Left renal pelvis (tissue), 4 donors: ENCODE measurements at regions not wholly inside any gene's neighbourhood (a gene's known extent, or its start where the extent isn't known, plus 50 kb on each side); places are given as distances from the start of the nearest gene placed in this dataset.
A peak's percentile ranks its signal among the peaks of the same experiment; 100 is the strongest.

Experiments
- DNase-seq, 4 donors: peaks; one replicate each; pipeline ENCODE4 v3.0.0-alpha.2; 2013; ENCODE audit warnings: low read depth in 4 of 4, low spot score in 3 of 4

DNA sequence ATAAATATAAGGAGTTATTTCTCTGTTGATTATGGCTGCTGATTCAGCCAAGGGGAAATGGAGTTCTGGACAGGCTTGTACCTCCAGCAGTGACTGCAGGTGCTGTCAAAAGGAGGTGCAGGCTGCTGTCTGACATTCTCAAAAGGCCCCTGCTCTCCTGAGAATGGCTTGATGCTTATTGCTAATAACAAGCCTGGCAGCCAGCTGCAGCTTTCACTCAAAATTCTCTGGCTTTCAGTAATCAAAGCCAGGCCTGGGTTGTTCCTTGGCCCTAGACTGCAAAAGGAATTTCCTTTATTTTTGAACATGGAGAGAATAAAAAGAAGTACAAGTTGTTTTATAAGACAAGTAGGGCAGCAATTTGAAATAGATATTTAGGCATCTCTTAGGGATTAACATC lies 575.9 kb downstream of the MID1IP1 start:
- no peak for DNase-seq

DNA sequence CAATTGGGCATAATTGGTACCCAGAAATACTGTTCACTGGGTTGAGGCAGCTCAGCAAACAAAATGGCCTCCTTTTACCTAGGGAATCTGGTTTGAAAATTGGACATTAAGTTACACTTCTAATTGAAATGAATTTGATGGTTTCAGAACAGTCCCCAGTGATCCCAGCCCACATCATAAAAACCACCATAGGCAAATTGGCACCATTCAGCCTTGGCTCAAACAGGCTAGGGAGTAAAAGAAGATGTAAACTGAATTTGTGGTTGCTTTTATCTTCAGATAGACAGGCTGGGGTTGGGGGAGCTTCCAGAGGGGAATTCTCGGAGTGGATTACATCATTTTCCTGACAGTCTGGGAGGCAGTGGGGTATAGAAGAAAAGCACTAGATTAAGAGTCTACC lies 576.5 kb downstream of the MID1IP1 start:
- no peak for DNase-seq

DNA sequence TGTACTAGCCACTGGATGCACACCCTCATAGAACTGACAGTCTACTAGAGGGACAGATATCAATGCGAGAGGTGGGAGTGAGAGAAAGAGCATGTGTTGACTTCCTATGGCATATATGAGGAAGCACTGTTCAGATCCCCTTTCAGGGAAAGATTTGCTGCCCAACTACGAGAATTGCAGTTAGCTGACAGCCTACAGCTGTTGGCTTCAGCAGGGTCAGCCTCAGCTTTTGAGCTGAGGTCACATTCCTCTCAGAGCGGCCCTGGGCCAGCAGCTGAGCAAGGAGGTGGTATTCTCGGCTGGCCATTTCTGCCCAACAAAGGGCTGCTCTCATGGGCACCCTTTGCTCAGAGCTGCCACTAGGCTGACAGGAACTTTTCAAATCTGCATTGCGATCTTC lies 580.2 kb downstream of the MID1IP1 start:
- peak in 1 of 4 donors; percentile 12 for DNase-seq

DNA sequence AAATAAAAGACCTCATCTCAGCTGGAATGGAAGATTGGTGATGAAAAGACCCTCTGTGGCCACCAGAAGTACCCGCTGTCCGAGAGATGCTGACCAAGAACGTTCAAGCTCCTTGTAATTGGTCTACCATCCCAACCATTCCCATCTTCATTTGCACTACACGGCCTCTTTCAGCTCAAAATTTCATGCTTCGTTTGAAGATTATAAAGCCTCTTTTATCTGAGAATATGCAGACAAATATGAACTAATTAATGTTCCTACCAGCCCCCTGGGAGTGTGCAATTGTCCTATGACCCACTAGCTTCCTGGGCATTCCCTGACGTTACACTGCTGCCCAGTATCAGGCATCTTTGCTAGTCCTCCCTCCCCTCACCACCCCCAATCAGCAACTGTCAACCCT lies 583.7 kb downstream of the MID1IP1 start:
- DNase-seq: no peak

DNA sequence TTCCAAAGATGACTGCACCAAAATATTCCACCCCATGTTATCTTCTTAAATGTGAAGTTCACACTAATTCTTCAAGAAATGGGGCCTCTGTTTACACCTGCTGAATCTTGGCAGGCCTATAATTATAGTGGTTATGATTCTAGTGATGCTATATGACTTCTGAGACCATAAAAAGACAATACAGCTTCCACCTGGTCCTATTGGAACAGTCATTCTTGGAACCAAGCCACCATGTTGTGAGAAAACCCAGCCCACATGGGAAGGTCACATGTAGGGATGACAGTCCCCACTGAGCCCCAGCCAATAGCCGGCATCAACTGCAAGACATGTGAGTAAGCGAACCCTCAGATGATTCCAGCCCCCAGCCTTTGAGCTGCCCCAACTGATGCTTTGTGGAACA lies 587.5 kb downstream of the MID1IP1 start:
- no peak for DNase-seq

DNA sequence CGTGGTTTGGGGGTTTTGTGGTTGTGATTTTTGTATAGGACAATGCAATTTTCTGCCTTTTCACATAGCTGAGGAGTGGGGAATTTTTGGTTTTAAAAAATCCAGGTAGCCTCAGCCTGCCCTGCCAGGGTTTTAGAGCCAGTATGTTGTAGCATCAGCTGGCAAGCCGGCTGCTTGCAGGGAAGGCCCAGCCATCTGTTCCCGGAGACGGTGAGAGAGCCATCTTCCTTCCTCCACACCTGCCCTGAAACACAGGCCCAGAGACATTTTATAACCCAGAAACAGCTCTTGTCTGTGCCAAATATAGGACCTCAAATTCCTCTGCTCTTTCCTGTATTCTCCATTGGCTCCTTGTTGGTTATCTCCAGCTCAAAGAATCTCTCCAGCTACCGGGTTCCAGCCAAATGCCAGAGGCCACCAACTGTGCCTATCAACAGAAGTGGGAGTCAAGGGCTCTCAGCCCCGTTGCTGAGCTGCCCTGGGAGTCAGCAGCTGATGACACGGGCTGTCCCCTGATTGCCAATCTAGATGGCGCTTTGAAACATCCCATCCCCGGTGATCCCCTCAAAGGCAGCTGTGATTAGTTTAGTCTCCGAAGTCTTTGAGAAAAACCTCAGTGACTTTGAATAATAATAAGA lies 595.2 kb downstream of the MID1IP1 start:
- no peak for DNase-seq

DNA sequence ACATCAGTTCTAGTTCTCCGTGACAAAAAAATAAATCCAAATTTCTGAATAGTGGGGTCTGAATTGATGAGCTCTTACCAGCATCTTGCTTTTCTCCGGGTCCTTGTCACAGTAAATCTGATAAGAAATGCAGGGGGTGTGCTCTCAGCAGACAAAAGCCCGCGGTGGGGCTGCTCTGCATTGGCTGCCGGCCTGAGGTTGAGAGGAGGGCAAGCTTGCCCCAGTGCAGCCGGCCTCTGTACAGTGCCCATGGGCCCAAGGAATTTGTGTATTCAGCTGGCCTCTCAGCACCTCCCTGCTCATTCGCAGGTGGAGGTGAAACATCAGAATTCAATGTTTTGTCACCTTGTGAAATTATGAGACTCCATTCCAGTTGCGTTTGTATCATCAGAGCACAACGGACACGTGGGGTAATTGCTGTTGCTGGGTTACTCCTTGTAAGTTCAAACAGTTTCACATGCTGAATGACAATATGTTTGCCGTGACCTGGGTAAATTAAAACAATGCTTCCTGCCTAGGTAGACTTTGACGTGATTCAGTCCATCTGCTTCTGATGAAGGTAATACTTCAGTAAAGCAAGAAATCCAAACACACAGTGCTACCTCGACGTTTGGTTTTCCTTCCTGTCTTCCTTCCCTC lies 596.4 kb downstream of the MID1IP1 start:
- no peak for DNase-seq

DNA sequence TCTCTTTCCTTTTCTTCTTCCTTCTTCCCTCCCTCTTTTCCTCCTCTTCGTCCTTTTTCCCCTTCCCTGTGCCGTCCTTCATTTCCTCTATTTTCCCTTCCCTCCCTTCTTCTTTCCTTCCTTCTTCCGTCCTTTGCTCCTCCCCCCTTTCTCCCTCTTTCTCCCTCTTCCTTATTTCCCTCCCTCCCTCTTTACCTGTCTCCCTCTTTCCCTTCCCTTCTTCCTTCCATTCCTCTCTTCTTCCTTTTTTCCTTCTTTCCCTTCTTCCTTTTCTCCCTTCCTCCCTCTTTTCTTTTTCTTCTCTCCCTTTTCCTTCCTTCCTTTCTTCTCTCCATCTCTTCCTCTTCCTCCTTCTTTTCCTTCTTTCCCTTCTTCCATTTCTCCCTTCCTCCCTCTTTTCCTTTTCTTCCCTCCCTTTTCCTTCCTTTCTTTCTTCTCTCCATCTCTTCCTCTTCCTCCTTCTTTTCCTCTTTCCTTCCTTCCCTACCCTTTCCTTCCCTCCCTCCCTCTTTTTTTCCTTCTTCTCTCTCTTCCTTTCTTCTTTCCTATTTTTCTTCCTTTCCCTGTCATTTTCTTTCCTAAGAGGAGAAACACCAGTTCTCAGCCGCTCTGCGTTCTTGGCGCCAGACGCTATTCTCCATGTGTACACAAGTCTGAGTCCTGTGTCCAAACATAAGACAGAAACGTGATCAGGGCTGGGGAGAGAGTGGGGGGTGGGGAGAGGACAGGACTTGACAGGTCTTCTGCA lies 597.1 kb downstream of the MID1IP1 start:
- DNase-seq: no peak

DNA sequence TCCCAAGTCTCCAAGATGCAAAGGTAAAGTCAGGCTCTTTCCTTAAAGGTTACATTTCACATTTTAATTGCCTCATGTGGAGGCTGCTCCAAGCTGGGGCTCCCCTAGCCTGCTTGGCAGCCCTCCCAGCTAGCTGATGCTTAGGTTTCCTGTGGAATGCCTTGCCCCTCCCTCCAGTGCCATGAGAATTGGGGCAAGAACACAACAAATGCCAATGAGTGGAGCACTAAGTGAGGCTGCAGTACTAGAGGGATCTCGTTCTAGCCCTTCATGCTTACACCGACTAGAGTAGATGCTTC lies 597.7 kb downstream of the MID1IP1 start:
- no peak for DNase-seq

DNA sequence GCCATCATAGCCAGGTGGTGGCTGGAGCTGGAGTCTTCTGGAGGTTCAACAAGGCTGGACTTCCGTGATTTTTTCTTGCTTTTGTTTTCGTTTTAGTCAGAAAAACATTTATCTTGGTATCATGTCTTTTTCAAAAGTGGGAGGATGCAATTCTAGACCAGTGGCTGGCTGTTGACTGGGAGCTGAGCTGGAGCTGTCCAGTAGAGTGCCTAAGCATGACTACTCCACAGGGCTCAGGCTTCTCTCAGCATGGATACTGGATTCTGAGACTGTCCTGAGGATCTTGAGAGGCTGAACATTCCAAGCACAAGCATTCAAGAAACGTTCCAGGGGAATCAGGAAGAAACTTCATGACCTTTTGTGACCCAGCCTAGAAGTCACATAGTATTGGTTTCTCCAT lies 598.1 kb downstream of the MID1IP1 start:
- no peak for DNase-seq

DNA sequence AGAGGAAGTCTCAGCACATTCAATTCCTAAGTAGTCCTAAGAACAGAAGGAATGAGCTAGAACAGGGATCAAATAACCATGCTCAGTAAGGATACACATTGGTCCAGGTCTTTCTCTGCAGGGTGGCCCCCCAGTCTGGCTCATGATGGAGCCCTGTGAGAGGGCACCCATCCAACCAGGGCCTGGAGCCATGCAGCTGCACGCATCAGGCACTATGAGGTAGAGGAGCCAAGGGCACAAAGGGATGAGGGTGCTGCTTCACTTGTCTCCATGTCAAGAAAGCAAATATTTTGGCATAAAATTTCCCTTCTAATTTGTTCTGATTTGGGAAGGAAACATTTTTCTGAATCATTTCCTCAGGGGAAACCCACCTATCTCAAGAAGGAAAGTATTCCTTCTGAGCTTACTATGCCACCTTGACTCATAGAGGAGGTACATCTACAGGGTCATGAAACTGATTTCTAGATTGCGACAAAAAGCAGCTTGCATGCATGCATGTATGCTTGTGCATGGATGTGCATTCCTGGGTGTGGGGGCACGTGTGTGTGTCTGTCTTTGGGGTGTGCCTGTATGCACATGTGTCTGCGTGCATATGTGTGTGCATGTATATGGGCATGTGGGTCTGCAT lies 600.3 kb downstream of the MID1IP1 start:
- no peak for DNase-seq

DNA sequence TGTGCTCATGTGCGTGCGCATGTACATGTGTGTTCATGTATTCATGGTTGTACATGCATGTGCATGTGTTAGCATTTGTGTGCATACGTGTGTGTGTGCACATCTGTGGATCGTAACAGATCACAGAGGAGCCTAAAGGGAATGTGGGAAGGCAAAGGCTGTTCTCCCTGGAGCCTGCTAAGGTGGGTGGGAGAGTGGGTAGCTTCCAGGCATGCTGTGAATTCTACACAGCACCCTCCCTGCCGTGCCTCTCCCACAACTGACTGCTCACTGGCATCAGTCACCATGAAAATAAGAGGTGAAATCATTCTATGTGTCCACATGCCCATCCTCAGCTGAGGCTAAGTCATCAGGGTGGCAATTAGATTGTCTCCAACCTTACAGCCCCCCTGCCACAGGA lies 600.9 kb downstream of the MID1IP1 start:
- no peak for DNase-seq

DNA sequence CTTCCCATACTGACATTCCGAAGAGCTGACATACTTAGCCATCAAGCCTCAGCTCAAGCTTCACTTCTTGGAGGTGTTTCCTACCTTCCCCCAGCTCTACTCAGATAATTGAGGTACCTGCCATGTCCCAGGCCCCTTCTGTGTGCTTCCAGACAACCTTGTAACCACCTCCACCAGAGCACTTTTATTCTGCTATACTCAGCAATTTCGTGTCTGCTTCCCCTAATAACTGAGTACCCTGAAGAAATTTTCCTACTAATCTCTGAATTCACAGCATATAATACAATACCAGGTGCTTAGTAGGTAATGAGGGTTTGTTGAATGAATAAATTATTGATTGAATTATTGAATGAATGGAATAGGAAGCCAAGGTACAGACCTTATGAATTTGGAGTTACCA lies 605.5 kb downstream of the MID1IP1 start:
- no peak for DNase-seq

DNA sequence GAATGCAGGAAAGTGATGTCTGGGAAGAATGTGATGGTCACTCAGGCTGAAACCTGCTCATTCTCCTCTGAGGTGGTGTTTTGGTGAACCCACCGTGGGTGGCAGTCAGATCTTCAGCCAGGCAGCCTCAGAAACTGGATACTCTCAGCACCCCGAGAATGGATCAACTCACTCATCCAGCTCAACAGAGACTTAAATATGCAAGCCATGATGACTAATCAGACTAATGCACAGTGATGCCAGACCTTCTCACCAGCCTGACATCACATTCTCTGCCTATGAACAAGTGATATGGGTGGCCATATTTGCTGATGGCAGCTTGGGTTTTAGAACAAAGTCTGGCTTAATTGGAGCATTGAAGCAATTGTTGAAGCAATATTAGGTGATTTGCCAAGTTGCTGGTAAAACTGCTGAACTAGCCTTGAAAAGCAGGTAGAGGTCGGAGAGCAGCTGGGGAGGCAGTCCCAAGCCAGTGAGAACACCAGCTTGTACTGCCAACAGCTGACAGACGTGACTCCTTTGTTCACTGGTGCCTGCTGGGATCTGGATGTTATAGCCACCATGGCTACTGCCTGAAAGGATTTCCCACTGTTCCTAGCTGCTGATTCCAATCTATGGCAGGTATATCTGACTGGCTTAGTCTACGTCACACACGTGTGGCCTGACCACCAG lies 608.1 kb downstream of the MID1IP1 start:
- DNase-seq: no peak

DNA sequence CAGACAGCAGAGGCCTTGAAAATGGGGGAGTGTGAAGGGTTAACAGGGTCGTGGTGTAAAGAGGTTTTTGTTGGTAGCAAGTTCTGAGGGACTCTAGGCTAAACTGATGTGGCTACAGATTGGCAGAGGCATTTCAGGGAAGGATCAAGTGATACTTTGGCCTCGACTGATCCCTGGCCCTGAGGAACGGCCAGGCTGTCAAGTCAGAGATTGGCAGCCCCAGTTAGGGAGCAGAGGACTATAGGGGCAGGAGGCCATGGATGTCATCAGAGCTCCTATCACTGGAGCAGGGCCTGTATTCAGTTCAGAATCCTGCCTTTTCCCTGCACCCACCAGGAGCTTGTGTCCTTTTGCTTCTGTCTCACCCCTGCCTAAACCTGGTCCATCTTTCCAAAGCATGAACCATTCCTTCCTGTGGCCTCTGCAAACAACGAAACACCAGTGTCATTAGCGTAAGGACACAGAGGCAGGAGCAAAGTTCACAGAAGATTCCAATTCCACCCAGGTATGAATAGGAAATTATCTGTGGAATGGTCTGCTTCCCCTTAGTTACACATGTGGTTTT lies 613.1 kb downstream of the MID1IP1 start:
- no peak for DNase-seq

DNA sequence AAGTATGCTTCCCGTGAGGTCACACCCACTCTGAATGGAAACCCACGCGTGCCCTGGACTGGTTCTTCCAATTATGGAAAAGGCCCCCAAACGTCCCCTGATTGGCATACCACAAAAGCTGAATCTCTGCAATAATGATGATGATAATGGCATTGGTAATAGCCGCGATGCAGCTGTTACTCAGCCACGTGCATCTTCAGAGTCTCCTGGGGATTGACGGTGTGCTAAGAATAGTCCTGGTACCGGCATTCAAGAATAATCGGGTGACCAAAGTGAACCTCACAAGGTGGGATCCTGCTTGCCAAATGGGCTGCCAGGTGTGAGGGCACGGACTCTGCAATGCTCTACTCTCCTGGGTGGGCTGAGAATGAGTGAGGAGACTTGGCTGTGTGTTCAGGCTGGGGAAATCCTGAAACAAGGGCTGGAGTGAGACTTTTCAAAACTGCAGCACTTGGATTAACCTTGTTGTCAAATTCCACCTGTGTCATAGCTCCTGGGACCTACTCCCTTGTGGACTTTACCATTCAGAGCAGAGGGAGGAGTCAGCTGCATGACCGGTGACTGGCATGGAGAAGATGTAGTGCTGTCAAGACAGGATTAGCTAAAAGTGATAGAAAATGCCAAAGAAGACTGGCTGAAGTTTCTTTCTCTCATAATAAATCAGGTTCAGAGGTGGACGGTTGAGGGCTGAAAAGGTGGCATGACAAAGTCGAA lies 615.4 kb downstream of the MID1IP1 start:
- DNase-seq: no peak

DNA sequence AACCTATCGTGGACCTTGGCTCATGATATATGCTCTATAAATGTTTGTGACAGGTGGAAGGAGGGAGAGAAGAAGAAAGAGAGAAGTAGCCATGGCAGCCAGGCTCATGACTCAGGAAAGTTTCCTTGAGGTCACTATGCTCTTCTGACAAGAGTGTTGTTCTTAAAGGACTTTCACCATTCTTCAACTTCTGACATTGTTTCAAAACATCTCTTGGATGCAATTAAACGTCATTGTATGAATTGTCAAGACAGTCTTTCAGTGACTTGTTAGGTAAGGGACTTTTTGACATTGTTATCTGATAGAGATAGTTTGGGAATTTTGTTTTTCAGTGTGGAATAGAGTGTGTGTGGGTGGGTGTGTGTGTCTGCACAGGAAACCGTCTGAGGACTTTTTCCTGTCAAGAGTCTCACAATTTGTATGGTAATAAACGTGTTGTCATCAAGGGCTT lies 617.0 kb downstream of the MID1IP1 start:
- DNase-seq: no peak

DNA sequence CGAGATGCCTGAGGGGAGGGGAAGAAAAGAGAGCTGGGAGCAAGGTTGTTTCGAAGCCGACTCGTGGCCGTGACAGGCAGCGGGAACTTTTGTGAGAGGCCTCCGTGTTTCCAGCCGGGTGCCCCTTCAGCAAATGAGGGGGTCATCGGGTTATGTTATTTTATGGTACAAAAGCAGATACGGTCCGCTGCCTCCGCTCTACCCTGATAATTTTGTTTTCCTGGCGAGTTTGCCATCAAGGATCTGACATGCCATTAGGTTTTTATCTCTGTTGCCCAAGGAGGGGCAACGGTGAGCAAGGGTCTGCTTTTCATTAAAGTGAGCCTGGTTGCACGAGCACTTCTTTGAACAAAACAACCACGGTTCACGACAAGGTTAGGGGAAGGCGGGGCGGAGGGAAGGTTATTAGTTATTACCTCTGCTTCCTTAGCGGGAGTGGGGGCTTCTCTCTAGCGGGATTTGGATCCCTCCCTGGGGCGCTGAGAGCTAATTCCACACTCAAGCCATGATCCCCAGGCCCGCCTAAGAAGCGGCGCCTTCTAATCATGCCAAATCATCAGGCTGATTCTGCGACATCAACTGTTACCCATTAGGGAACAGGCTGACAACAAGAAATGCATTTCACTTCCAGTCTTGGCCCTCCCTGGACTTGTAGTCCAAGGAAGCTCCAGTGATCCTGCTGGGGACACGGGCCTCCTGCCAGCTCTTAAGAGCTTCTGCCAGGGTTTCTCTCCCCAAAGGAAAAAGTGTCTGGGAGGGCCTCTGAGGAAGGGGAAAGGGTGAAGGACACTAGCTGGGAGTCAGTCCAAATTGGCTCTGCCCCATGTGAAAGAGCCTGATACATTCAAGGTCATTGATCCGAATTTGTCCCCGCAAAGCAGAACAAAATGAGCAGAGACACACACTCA lies 617.7 kb downstream of the MID1IP1 start:
- DNase-seq: peak in 3 of 4 donors; percentile 39 to 40 (median 39)

DNA sequence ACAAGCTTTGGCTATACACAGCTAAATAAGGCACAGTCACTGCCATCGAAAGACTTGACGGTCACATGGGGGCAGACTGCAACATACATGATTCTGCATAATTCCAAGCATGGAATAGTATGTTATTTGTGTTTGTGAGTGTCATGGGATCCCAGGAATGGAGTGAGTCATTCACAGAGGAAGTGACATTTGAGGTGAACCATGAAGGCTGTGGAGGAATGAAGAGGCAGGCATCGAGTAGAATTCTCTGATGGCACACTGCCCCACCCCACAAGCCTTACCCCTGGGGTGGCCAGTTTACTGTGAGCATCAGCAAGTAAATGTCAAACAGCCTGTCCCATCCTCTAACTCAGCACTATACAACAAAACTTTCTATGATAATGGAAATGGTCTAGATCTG lies 619.7 kb downstream of the MID1IP1 start:
- no peak for DNase-seq
